GM19238 (cell line): ENCODE measurements at regions not wholly inside any gene's neighbourhood (a gene's known extent, or its start where the extent isn't known, plus 50 kb on each side); places are given as distances from the start of the nearest gene placed in this dataset.
"Not testable (repeated sequence)": the region's sequence is repeated elsewhere in the genome, so short reads cannot be mapped to it uniquely, and the experiment has no call there.

Experiments used
- DNase-seq: peaks from one replicate; pipeline ENCODE4 v3.0.0; 2011; ENCODE audit warnings: low spot score; ENCODE audit not compliant: insufficient read length

GRCh38 chr1:114269539-114269938 is 115.9 kb upstream of the SYT6 start:
- no peak for DNase-seq

- no peak for DNase-seq
These were observed 109.7 kb upstream of the SYT6 start for GRCh38 chr1:114263343-114263742.

GRCh38 chr1:114262337-114262736 is 108.7 kb upstream of the SYT6 start:
- DNase-seq, result no peak

GRCh38 chr1:114260805-114261484 is 107.3 kb upstream of the SYT6 start:
- no peak for DNase-seq

GRCh38 chr1:114259511-114260160 is 106.0 kb upstream of the SYT6 start:
- no peak for DNase-seq

- no peak for DNase-seq
These were observed 105.0 kb upstream of the SYT6 start for GRCh38 chr1:114258633-114259032.

GRCh38 chr1:114258074-114258473 is 104.4 kb upstream of the SYT6 start:
- DNase-seq, result no peak

- DNase-seq, result no peak
These were observed 103.9 kb upstream of the SYT6 start for GRCh38 chr1:114257554-114257953.

GRCh38 chr1:114253900-114254299 is 100.2 kb upstream of the SYT6 start:
- no peak for DNase-seq

- no peak for DNase-seq
These were observed 97.9 kb upstream of the SYT6 start for GRCh38 chr1:114251573-114251939.

- no peak for DNase-seq
These were observed 97.3 kb upstream of the SYT6 start for GRCh38 chr1:114250683-114251572.

GRCh38 chr1:114249691-114250090 is 96.0 kb upstream of the SYT6 start:
- DNase-seq, result no peak

GRCh38 chr1:114248162-114248561 is 94.5 kb upstream of the SYT6 start:
- no peak for DNase-seq

GRCh38 chr1:114242531-114243210 is 89.0 kb upstream of the SYT6 start:
- not testable (repeated sequence) for DNase-seq

- DNase-seq, result no peak
These were observed 84.4 kb upstream of the SYT6 start for GRCh38 chr1:114238053-114238452.

GRCh38 chr1:114236517-114236916 is 82.8 kb upstream of the SYT6 start:
- no peak for DNase-seq

- no peak for DNase-seq
These were observed 82.3 kb upstream of the SYT6 start for GRCh38 chr1:114235960-114236359.

- no peak for DNase-seq
These were observed 81.6 kb upstream of the SYT6 start for GRCh38 chr1:114235281-114235680.

GRCh38 chr1:114234408-114235124 is 80.9 kb upstream of the SYT6 start:
- no peak for DNase-seq

- DNase-seq, result no peak
These were observed 79.0 kb upstream of the SYT6 start for GRCh38 chr1:114232691-114233090.

- DNase-seq, result no peak
These were observed 77.6 kb upstream of the SYT6 start for GRCh38 chr1:114231301-114231700.
